ENCODE measurements at regions not wholly inside any gene's neighbourhood (a gene's known extent, or its start where the extent isn't known, plus 50 kb on each side); places are given as distances from the start of the nearest gene placed in this dataset.

GRCh38 chr5:145307866-145308382 lies 527.2 kb downstream of the PRELID2 start:
- TF ChIP-seq CTCF (IDR thresholded peaks at IDR 0.05), result no peak
- Histone ChIP-seq H3K36me3 (no peaks in the 10 kb centered on the region), H3K4me1 (no peaks in the 10 kb centered on the region), H3K9me3 (no peaks in the 10 kb centered on the region), H3K4me3 (no peak overlapping the region), H3K27me3 (no peaks in the 10 kb centered on the region), H3K27ac (no peak overlapping the region)
- DNase-seq (ENCODE audit: low spot score in 2 of 2), result no peak
- intact Hi-C loops (cut with DNase I), result no loop called here

- Histone ChIP-seq H3K9me3 (no peaks in the 10 kb centered on the region), H3K4me1 (no peaks in the 10 kb centered on the region), H3K36me3 (no peaks in the 10 kb centered on the region), H3K27me3 (no peaks in the 10 kb centered on the region), H3K27ac (no peak overlapping the region), H3K4me3 (no peak overlapping the region)
- no peak for DNase-seq (ENCODE audit: low spot score in 2 of 2)
- TF ChIP-seq CTCF (IDR thresholded peaks at IDR 0.05), result no peak
- intact Hi-C loops (cut with DNase I), result no loop called here
Measured at GRCh38 chr5:145295236-145295835, 539.8 kb downstream of the PRELID2 start.

DNA sequence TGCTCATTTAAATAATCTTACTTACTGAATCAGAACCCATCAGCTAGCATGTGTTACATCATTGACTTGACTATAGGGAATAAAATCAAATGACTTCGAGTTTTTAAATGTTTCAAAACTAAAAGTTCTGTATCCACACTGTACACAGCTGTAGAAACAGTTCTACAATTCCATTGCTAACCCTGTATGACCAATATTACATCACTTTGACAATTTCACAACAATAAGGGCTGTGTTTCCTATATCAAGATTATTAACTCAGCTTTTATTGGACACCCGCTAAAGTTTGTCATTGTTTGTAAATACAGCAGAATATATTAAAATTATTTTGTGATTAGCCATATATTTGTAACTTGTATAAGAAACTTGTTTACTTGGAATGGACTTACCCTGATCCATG lies 540.8 kb downstream of the PRELID2 start:
- TF ChIP-seq CTCF (IDR thresholded peaks at IDR 0.05), result no peak
- Histone ChIP-seq H3K4me1 (no peaks in the 10 kb centered on the region), H3K27me3 (no peaks in the 10 kb centered on the region), H3K36me3 (no peaks in the 10 kb centered on the region), H3K4me3 (no peak overlapping the region), H3K27ac (no peak overlapping the region), H3K9me3 (no peaks in the 10 kb centered on the region)
- intact Hi-C loops (cut with DNase I), result no loop called here
- DNase-seq (ENCODE audit: low spot score in 2 of 2), result no peak

- intact Hi-C loops (cut with DNase I), result no loop called here
- no peaks in the 10 kb centered on the region for H3K27me3 ChIP-seq
Measured at GRCh38 chr5:145293716-145294115, 541.4 kb downstream of the PRELID2 start.

GRCh38 chr5:145292278-145292677 lies 542.9 kb downstream of the PRELID2 start:
- DNase-seq (ENCODE audit: low spot score in 2 of 2), result no peak
- Histone ChIP-seq H3K4me3 (no peak overlapping the region), H3K4me1 (no peaks in the 10 kb centered on the region), H3K36me3 (no peaks in the 10 kb centered on the region), H3K27ac (no peak overlapping the region), H3K9me3 (no peaks in the 10 kb centered on the region), H3K27me3 (no peaks in the 10 kb centered on the region)
- intact Hi-C loops (cut with DNase I), result no loop called here
- no peak for TF ChIP-seq CTCF (IDR thresholded peaks at IDR 0.05)

More at GRCh38 chr5:145293716-145294115, 541.4 kb downstream of the PRELID2 start:
- Histone ChIP-seq H3K4me3 (no peak overlapping the region), H3K9me3 (no peaks in the 10 kb centered on the region), H3K4me1 (no peaks in the 10 kb centered on the region), H3K27ac (no peak overlapping the region), H3K36me3 (no peaks in the 10 kb centered on the region)
- no peak for DNase-seq (ENCODE audit: low spot score in 2 of 2)
- TF ChIP-seq CTCF (IDR thresholded peaks at IDR 0.05), result no peak

Measured in ascending aorta (tissue), 2 donors.